Endodermal cell (in vitro differentiated cells): ENCODE measurements at regions not wholly inside any gene's neighbourhood (a gene's known extent, or its start where the extent isn't known, plus 50 kb on each side); places are given as distances from the start of the nearest gene placed in this dataset.

Experiments used
- DNase-seq: peaks from one replicate; pipeline ENCODE4 v3.0.0-alpha.2; 2017
- H3K27ac ChIP-seq: 2 replicates; pipeline ENCODE4 v1.5.1; 2013; ENCODE audit warnings: mild to moderate bottlenecking, low read depth, low read length, moderate library complexity
- H3K27me3 ChIP-seq: 2 replicates; pipeline ENCODE4 v1.6.1; 2013; ENCODE audit warnings: mild to moderate bottlenecking, low read length, moderate library complexity; ENCODE audit not compliant: insufficient read depth, control insufficient read depth, poor library complexity, severe bottlenecking
- H3K36me3 ChIP-seq: 2 replicates; pipeline ENCODE4 v1.7.0; 2013; ENCODE audit warnings: mild to moderate bottlenecking, low read length, moderate library complexity; ENCODE audit not compliant: control insufficient read depth, insufficient read depth
- H3K4me1 ChIP-seq: one replicate; pipeline ENCODE4 v1.7.0; 2013; ENCODE audit warnings: low read length; ENCODE audit not compliant: control insufficient read depth, insufficient read depth
- H3K4me3 ChIP-seq: 2 replicates; pipeline ENCODE4 v1.5.1; 2013; ENCODE audit warnings: mild to moderate bottlenecking, low read length, moderate library complexity
- H3K9ac ChIP-seq: 2 replicates; pipeline ENCODE4 v1.6.1; 2013; ENCODE audit warnings: mild to moderate bottlenecking, low read length, moderate library complexity; ENCODE audit not compliant: poor library complexity, severe bottlenecking; ENCODE audit errors: extremely low read depth
- H3K9me3 ChIP-seq: 2 replicates; pipeline ENCODE4 v1.6.1; 2013; ENCODE audit warnings: mild to moderate bottlenecking, low read length, moderate library complexity; ENCODE audit not compliant: control insufficient read depth
- H3K27ac Mint-ChIP-seq: 2 replicates; pipeline ENCODE4 v1.8.0; 2020; ENCODE audit warnings: mixed read lengths
- H3K27me3 Mint-ChIP-seq: 2 replicates; pipeline ENCODE4 v1.8.0; 2021; ENCODE audit warnings: mild to moderate bottlenecking, mixed read lengths; ENCODE audit not compliant: insufficient read depth
- H3K36me3 Mint-ChIP-seq: 2 replicates; pipeline ENCODE4 v1.8.0; 2020; ENCODE audit warnings: low read depth, mixed read lengths
- H3K4me1 Mint-ChIP-seq: 2 replicates; pipeline ENCODE4 v1.8.0; 2020; ENCODE audit warnings: mixed read lengths
- H3K4me3 Mint-ChIP-seq: 2 replicates; pipeline ENCODE4 v1.8.0; 2020; ENCODE audit warnings: mild to moderate bottlenecking, moderate library complexity, mixed read lengths
- H3K9me3 Mint-ChIP-seq: 2 replicates; pipeline ENCODE4 v1.8.0; 2020; ENCODE audit warnings: mild to moderate bottlenecking, mixed read lengths
- CTCF ChIP-seq: fragments of 200-600 bp; sonication (generic); conservative IDR thresholded peaks from 2 replicates; pipeline ENCODE4 v1.5.0; 2021; ENCODE audit warnings: antibody characterized with exemption, mild to moderate bottlenecking
- WGBS, 2 experiments: methylation state at CpG; one replicate each; pipeline versions ENCODE4 v1.1.5 to v1.1.7; 2013; ENCODE audit warnings: missing lambda C conversion rate in 2 of 2, mixed read lengths in 1 of 2; ENCODE audit not compliant: insufficient coverage in 1 of 2, insufficient read length in 1 of 2; 5-methylcytosine and 5-hydroxymethylcytosine counted together

DNA sequence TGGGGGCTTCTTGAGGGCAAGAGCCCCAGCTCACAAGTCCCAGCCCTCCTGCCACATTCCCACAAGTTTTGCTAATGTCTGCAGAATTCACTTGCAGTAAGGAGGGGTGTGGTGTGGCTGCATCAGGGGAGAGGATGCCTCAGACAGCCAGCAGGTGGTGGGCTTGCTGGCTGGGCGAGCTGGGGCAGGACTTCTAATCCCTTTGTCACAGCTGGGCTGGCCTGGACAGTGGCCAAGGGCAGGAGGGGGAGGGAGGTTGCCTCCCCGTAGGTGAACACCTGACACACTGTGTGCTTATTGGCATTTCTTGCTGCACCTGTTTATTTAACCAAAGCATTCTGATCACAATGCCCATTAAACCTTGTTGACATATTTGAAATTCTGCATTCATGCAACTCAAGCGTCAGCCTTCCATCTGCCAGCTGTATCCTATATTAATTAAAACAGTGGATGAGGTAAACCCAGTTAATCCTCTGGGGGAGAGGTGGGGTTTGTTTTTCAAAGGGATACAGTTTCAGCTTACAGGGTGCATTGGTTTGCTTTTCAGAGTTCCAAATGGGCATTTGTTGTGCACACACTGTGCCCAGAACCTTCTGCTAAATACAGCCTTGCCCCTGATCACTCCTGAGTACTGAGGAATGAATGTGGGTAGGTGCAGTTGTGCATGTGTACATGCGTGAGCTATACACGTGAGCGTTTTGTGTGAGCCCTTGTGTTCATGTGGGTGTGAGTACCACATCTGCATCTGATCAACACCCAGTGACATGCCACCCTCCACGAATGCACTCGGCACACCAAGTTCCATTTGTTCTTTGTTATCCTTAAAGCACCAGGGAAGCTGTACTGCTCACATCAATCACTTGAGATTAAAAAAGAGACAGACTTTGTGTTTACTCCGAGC lies 268.7 kb downstream of the XXYLT1 start:
- peak overlapping the region; percentile 2 for H3K27ac ChIP-seq
- no peak overlapping the region for H3K27ac Mint-ChIP-seq

DNA sequence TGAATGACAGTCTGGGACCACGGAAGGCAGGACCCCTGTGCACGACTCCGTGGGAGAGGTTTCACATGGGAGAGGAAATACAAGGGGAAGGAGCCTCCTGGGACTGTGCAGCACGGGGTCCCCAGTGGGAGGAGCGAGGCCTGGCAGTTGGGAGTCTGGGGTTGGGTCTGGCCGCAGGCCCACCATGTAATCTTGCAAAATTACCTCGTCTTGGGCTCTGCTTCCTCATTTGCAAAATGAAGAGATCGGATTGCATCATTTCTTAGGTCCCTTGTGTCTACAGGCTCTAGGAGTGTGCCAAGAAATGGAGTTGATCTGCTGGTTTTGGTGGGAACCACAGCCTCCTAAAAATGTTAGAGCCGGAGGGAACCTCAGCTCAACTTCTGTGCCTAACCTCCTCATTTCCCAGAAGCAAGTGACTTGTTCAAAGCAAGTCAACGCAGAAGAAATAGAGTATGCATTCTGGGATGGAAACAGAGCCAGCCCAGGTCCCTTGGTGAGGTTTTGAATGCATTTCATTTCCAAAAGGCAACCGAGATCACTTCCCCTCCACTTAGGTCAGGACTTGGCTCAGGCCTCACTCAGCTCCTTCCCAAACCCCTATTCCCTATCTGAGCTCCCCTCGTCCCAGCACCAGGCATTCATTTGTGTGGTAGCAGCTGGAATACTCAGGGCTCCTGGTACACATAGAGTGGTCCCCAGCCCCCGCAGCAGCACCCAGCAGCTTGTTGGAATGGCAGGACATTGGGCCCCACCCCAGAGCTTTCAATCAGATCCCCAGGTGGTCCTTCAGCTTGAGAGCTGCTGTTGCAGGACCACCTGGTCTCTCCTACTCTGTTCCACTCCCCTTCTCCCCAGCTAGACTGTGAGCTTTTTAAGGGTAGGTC lies 267.7 kb downstream of the XXYLT1 start:
- H3K27ac Mint-ChIP-seq, result no peak overlapping the region
- WGBS, 2 experiments, result 79 to 85% methylated on average over 6 to 13 of the region's 13 CpGs
- no peak overlapping the region for H3K4me3 ChIP-seq
- H3K4me1 Mint-ChIP-seq, result peaks cover 6% of the 10 kb centered on the region
- no peaks in the 10 kb centered on the region for H3K27me3 ChIP-seq
- H3K4me1 ChIP-seq, result no peaks in the 10 kb centered on the region
- DNase-seq, result peak; percentile 34
- H3K4me3 Mint-ChIP-seq, result no peak overlapping the region
- no peaks in the 10 kb centered on the region for H3K27me3 Mint-ChIP-seq
- no peak overlapping the region for H3K9ac ChIP-seq
- H3K27ac ChIP-seq, result peak overlapping the region; percentile 2
- H3K36me3 Mint-ChIP-seq, result no peaks in the 10 kb centered on the region
- TF ChIP-seq CTCF, result no peak
- peaks cover 8% of the 10 kb centered on the region for H3K9me3 Mint-ChIP-seq
- H3K9me3 ChIP-seq, result no peaks in the 10 kb centered on the region
- H3K36me3 ChIP-seq, result no peaks in the 10 kb centered on the region

More for the DNA sequence above, 268.7 kb downstream of the XXYLT1 start:
- Mint-ChIP-seq H3K4me3 (no peak overlapping the region), H3K4me1 (peaks cover 6% of the 10 kb centered on the region), H3K36me3 (no peaks in the 10 kb centered on the region), H3K9me3 (peaks cover under 1% of the 10 kb centered on the region), H3K27me3 (no peaks in the 10 kb centered on the region)
- peak; percentile 87 for DNase-seq
- Histone ChIP-seq H3K4me1 (no peaks in the 10 kb centered on the region), H3K27me3 (no peaks in the 10 kb centered on the region), H3K9ac (no peak overlapping the region), H3K4me3 (no peak overlapping the region), H3K9me3 (no peaks in the 10 kb centered on the region), H3K36me3 (no peaks in the 10 kb centered on the region)
- TF ChIP-seq CTCF, result peak; percentile 89
- 69 to 85% methylated on average over 4 to 8 of the region's 9 CpGs for WGBS, 2 experiments

DNA sequence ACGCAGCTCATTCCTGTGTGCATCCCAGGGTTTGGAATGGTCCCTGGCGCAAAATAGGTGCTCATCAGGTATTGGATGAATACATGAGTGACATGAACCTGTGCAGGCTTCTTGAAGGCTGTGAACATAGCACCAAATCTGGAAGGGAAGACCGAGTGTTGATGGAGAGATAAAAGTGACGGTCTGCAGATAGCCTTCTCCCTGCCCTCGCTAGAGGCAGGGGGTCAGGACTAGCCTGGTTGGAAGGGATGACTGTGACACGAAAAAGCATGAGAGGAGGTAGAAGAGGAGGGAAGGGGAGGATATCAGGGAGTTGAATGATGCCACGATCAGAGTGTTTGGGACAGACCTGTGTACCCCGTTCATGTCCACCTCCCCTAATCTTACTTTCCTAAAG lies 267.1 kb downstream of the XXYLT1 start:
- 90 to 100% methylated on average over 5 to 8 of the region's 8 CpGs for WGBS, 2 experiments
- no peak for TF ChIP-seq CTCF
- H3K27ac Mint-ChIP-seq, result no peak overlapping the region
- H3K36me3 Mint-ChIP-seq, result no peaks in the 10 kb centered on the region
- H3K27me3 ChIP-seq, result no peaks in the 10 kb centered on the region
- no peaks in the 10 kb centered on the region for H3K4me1 ChIP-seq
- no peak overlapping the region for H3K27ac ChIP-seq
- H3K9me3 ChIP-seq, result peaks cover 3% of the 10 kb centered on the region
- no peaks in the 10 kb centered on the region for H3K27me3 Mint-ChIP-seq
- peaks cover 11% of the 10 kb centered on the region for H3K9me3 Mint-ChIP-seq
- no peak overlapping the region for H3K4me3 ChIP-seq
- DNase-seq, result no peak
- no peak overlapping the region for H3K9ac ChIP-seq
- peaks cover 6% of the 10 kb centered on the region for H3K4me1 Mint-ChIP-seq
- no peak overlapping the region for H3K4me3 Mint-ChIP-seq
- no peaks in the 10 kb centered on the region for H3K36me3 ChIP-seq
